M059J (cell line): ENCODE measurements at regions not wholly inside any gene's neighbourhood (a gene's known extent, or its start where the extent isn't known, plus 50 kb on each side); places are given as distances from the start of the nearest gene placed in this dataset.

Experiments used
- DNase-seq: peaks from one replicate; pipeline ENCODE4 v3.0.0-alpha.2; 2012; ENCODE audit warnings: low read depth

- DNase-seq: no peak
These were observed 407.9 kb upstream of the LYPLAL1 start for GRCh38 chr1:218765753-218766152.

- no peak for DNase-seq
These were observed 401.7 kb upstream of the LYPLAL1 start for GRCh38 chr1:218771931-218772330.

GRCh38 chr1:218772575-218772974 is 401.1 kb upstream of the LYPLAL1 start:
- DNase-seq: peak; percentile 44

- no peak for DNase-seq
These were observed 398.1 kb upstream of the LYPLAL1 start for GRCh38 chr1:218775501-218776021.

GRCh38 chr1:218778257-218779126 is 395.2 kb upstream of the LYPLAL1 start:
- DNase-seq: peak; percentile 58

- peak; percentile 88 for DNase-seq
These were observed 394.2 kb upstream of the LYPLAL1 start for GRCh38 chr1:218779341-218780100.

GRCh38 chr1:218783131-218783530 is 390.5 kb upstream of the LYPLAL1 start:
- no peak for DNase-seq

- no peak for DNase-seq
These were observed 389.8 kb upstream of the LYPLAL1 start for GRCh38 chr1:218783916-218784315.

GRCh38 chr1:218785928-218786327 is 387.8 kb upstream of the LYPLAL1 start:
- DNase-seq: peak; percentile 15

- peak; percentile 39 for DNase-seq
These were observed 385.9 kb upstream of the LYPLAL1 start for GRCh38 chr1:218787826-218788225.

GRCh38 chr1:218796773-218797172 is 376.9 kb upstream of the LYPLAL1 start:
- DNase-seq: no peak

GRCh38 chr1:218802799-218803198 is 370.9 kb upstream of the LYPLAL1 start:
- no peak for DNase-seq

GRCh38 chr1:218803351-218803997 is 370.2 kb upstream of the LYPLAL1 start:
- DNase-seq: no peak

GRCh38 chr1:218804014-218804785 is 369.5 kb upstream of the LYPLAL1 start:
- peak; percentile 54 for DNase-seq

- DNase-seq: no peak
These were observed 364.6 kb upstream of the LYPLAL1 start for GRCh38 chr1:218809061-218809460.

- peak; percentile 74 for DNase-seq
These were observed 364.1 kb upstream of the LYPLAL1 start for GRCh38 chr1:218809625-218810024.

GRCh38 chr1:218810306-218810705 is 363.4 kb upstream of the LYPLAL1 start:
- DNase-seq: no peak

GRCh38 chr1:218811497-218811896 is 362.2 kb upstream of the LYPLAL1 start:
- no peak for DNase-seq

GRCh38 chr1:218812360-218812759 is 361.3 kb upstream of the LYPLAL1 start:
- DNase-seq: no peak

GRCh38 chr1:218813237-218813636 is 360.4 kb upstream of the LYPLAL1 start:
- DNase-seq: peak; percentile 62

- no peak for DNase-seq
These were observed 358.6 kb upstream of the LYPLAL1 start for GRCh38 chr1:218815076-218815475.
